ENCODE measurements at regions not wholly inside any gene's neighbourhood (a gene's known extent, or its start where the extent isn't known, plus 50 kb on each side); places are given as distances from the start of the nearest gene placed in this dataset.

- no peak overlapping the region for H3K27ac ChIP-seq
- H3K9me3 ChIP-seq (ENCODE audit: severe bottlenecking), result no peaks in the 10 kb centered on the region
- no peaks in the 10 kb centered on the region for H3K27me3 ChIP-seq (ENCODE audit: insufficient read depth, low read depth, severe bottlenecking)
- no peaks in the 10 kb centered on the region for H3K36me3 ChIP-seq
- TF ChIP-seq CTCF (IDR thresholded peaks at IDR 0.05; ENCODE audit: low read depth, low read length), result no peak
- H3K4me3 ChIP-seq (ENCODE audit: low read depth, low read length), result no peak overlapping the region
- no peak for DNase-seq
Measured at GRCh38 chr6:113142671-113143174, 714.4 kb upstream of the MARCKS start.

GRCh38 chr6:113143206-113143605 is 713.9 kb upstream of the MARCKS start:
- no peak overlapping the region for H3K27ac ChIP-seq
- TF ChIP-seq CTCF (IDR thresholded peaks at IDR 0.05; ENCODE audit: low read depth, low read length), result no peak
- H3K27me3 ChIP-seq (ENCODE audit: insufficient read depth, low read depth, severe bottlenecking), result no peaks in the 10 kb centered on the region
- no peaks in the 10 kb centered on the region for H3K9me3 ChIP-seq (ENCODE audit: severe bottlenecking)
- no peaks in the 10 kb centered on the region for H3K36me3 ChIP-seq
- no peak for DNase-seq
- no peak overlapping the region for H3K4me3 ChIP-seq (ENCODE audit: low read depth, low read length)

GRCh38 chr6:113144117-113144516 is 713.0 kb upstream of the MARCKS start:
- Histone ChIP-seq H3K9me3 (ENCODE audit: severe bottlenecking) (no peaks in the 10 kb centered on the region), H3K4me3 (ENCODE audit: low read depth, low read length) (no peak overlapping the region), H3K36me3 (no peaks in the 10 kb centered on the region), H3K27me3 (ENCODE audit: insufficient read depth, low read depth, severe bottlenecking) (no peaks in the 10 kb centered on the region), H3K27ac (no peak overlapping the region)
- DNase-seq, result no peak
- no peak for TF ChIP-seq CTCF (IDR thresholded peaks at IDR 0.05; ENCODE audit: low read depth, low read length)

- Histone ChIP-seq H3K9me3 (ENCODE audit: severe bottlenecking) (no peaks in the 10 kb centered on the region), H3K36me3 (no peaks in the 10 kb centered on the region), H3K27ac (no peak overlapping the region), H3K27me3 (ENCODE audit: insufficient read depth, low read depth, severe bottlenecking) (no peaks in the 10 kb centered on the region), H3K4me3 (ENCODE audit: low read depth, low read length) (no peak overlapping the region)
- DNase-seq, result no peak
- no peak for TF ChIP-seq CTCF (IDR thresholded peaks at IDR 0.05; ENCODE audit: low read depth, low read length)
Measured at GRCh38 chr6:113146878-113147277, 710.3 kb upstream of the MARCKS start.

- Histone ChIP-seq H3K27ac (no peak overlapping the region), H3K27me3 (ENCODE audit: insufficient read depth, low read depth, severe bottlenecking) (no peaks in the 10 kb centered on the region), H3K36me3 (no peaks in the 10 kb centered on the region), H3K4me3 (ENCODE audit: low read depth, low read length) (no peak overlapping the region), H3K9me3 (ENCODE audit: severe bottlenecking) (no peaks in the 10 kb centered on the region)
- no peak for DNase-seq
- TF ChIP-seq CTCF (IDR thresholded peaks at IDR 0.05; ENCODE audit: low read depth, low read length), result no peak
Measured at GRCh38 chr6:113147544-113147943, 709.6 kb upstream of the MARCKS start.

GRCh38 chr6:113148566-113148965 is 708.6 kb upstream of the MARCKS start:
- Histone ChIP-seq H3K4me3 (ENCODE audit: low read depth, low read length) (no peak overlapping the region), H3K36me3 (no peaks in the 10 kb centered on the region), H3K27me3 (ENCODE audit: insufficient read depth, low read depth, severe bottlenecking) (no peaks in the 10 kb centered on the region), H3K9me3 (ENCODE audit: severe bottlenecking) (no peaks in the 10 kb centered on the region), H3K27ac (no peak overlapping the region)
- no peak for DNase-seq
- no peak for TF ChIP-seq CTCF (IDR thresholded peaks at IDR 0.05; ENCODE audit: low read depth, low read length)

Data from WERI-Rb-1 (cell line).